CD4-positive, alpha-beta memory T cell (primary cell): ENCODE measurements at regions not wholly inside any gene's neighbourhood (a gene's known extent, or its start where the extent isn't known, plus 50 kb on each side); places are given as distances from the start of the nearest gene placed in this dataset.
"Not testable (repeated sequence)": the region's sequence is repeated elsewhere in the genome, so short reads cannot be mapped to it uniquely, and the experiment has no call there.

Experiments used
- CTCF ChIA-PET: fragments of 350-600 bp; sonication (Branson Sonifier 250); formaldehyde crosslinking; loops from one replicate; lab custom pipeline; 2021; ENCODE audit warnings: inconsistent platforms; ENCODE audit not compliant: partially characterized antibody; lab: Charles Lee
- POLR2A ChIA-PET: fragments of 350-600 bp; sonication (Branson Sonifier 250); formaldehyde crosslinking; loops from one replicate; lab custom pipeline; 2021; ENCODE audit not compliant: partially characterized antibody; lab: Charles Lee
- DNase-seq, 5 donors: peaks; one replicate each; pipeline versions ENCODE4 v3.0.0 to v3.0.0-alpha.2; 2020 to 2022; ENCODE audit warnings: mixed read lengths in 1 of 5
- H3K27ac ChIP-seq: one replicate; pipeline ENCODE4 v1.7.0; 2013; ENCODE audit warnings: low read depth, low read length
- H3K27me3 ChIP-seq: 2 replicates; pipeline ENCODE4 v1.7.0; 2013; ENCODE audit warnings: mild to moderate bottlenecking, low read length, moderate library complexity; ENCODE audit not compliant: insufficient read depth
- H3K36me3 ChIP-seq: 2 replicates; pipeline ENCODE4 v1.7.0; 2013; ENCODE audit warnings: mild to moderate bottlenecking, low read length, moderate library complexity; ENCODE audit not compliant: insufficient read depth
- H3K4me1 ChIP-seq: 2 replicates; pipeline ENCODE4 v1.7.0; 2013; ENCODE audit warnings: mild to moderate bottlenecking, low read length, moderate library complexity; ENCODE audit not compliant: insufficient read depth
- H3K4me3 ChIP-seq, 2 donors: one replicate each; pipeline ENCODE4 v1.7.0; 2013; ENCODE audit warnings: low read length in 2 of 2, mild to moderate bottlenecking in 1 of 2
- H3K9me3 ChIP-seq, 2 donors: one replicate each; pipeline ENCODE4 v1.7.0; 2013; ENCODE audit warnings: low read length in 2 of 2, control low read depth in 1 of 2; ENCODE audit not compliant: control insufficient read depth in 1 of 2
- H3K27ac Mint-ChIP-seq, 7 donors: one replicate each; pipeline ENCODE4 v1.8.0; 2020 to 2021; ENCODE audit warnings: mixed read lengths in 7 of 7, mild to moderate bottlenecking in 6 of 7, inconsistent platforms in 3 of 7, moderate library complexity in 3 of 7
- H3K27me3 Mint-ChIP-seq, 2 donors: one replicate each; pipeline ENCODE4 v1.8.0; 2020 to 2021; ENCODE audit warnings: mixed read lengths in 2 of 2
- H3K36me3 Mint-ChIP-seq, 2 donors: one replicate each; pipeline ENCODE4 v1.8.0; 2020 to 2021; ENCODE audit warnings: mixed read lengths in 2 of 2, inconsistent platforms in 1 of 2, mild to moderate bottlenecking in 1 of 2
- H3K4me1 Mint-ChIP-seq, 4 donors: one replicate each; pipeline ENCODE4 v1.8.0; 2020 to 2021; ENCODE audit warnings: mixed read lengths in 4 of 4, mild to moderate bottlenecking in 1 of 4
- H3K4me3 Mint-ChIP-seq, 8 donors: one replicate each; pipeline ENCODE4 v1.8.0; 2020 to 2021; ENCODE audit warnings: mixed read lengths in 8 of 8, mild to moderate bottlenecking in 7 of 8, moderate library complexity in 6 of 8, inconsistent platforms in 3 of 8
- H3K9me3 Mint-ChIP-seq, 8 donors: one replicate each; pipeline ENCODE4 v1.8.0; 2020 to 2021; ENCODE audit warnings: mixed read lengths in 8 of 8, mild to moderate bottlenecking in 5 of 8, inconsistent platforms in 3 of 8, moderate library complexity in 1 of 8
- intact Hi-C: fragments of 100-400 bp; cut with micrococcal nuclease; formaldehyde crosslinking; loops from one replicate; pipeline ENCODE4 v1.15.1; 2023

- Mint-ChIP-seq H3K27me3 (peaks cover 3 to 9% of the 10 kb centered on the region in 2 donors), H3K27ac (no peak overlapping the region), H3K4me3 (no peak overlapping the region), H3K36me3 (no peaks in the 10 kb centered on the region), H3K4me1 (no peaks in the 10 kb centered on the region), H3K9me3 (no peaks in the 10 kb centered on the region)
- no peak overlapping the region for H3K4me3 ChIP-seq
- POLR2A ChIA-PET, result no interaction called here
- no peaks in the 10 kb centered on the region for H3K27me3 ChIP-seq
- no peak for DNase-seq
- intact Hi-C loops, result no loop called here
- CTCF ChIA-PET, result no interaction called here
- no peaks in the 10 kb centered on the region for H3K9me3 ChIP-seq
- H3K27ac ChIP-seq, result no peak overlapping the region
- H3K36me3 ChIP-seq, result no peaks in the 10 kb centered on the region
- no peaks in the 10 kb centered on the region for H3K4me1 ChIP-seq
These were observed 252.0 kb upstream of the GAS1 start for GRCh38 chr9:87199278-87199677.

- H3K4me3 ChIP-seq, result no peak overlapping the region
- no peaks in the 10 kb centered on the region for H3K36me3 ChIP-seq
- no peaks in the 10 kb centered on the region for H3K9me3 Mint-ChIP-seq
- H3K4me1 ChIP-seq, result no peaks in the 10 kb centered on the region
- H3K27me3 Mint-ChIP-seq, result peaks cover 3 to 8% of the 10 kb centered on the region in 2 donors
- H3K9me3 ChIP-seq, result no peaks in the 10 kb centered on the region
- H3K27ac ChIP-seq, result no peak overlapping the region
- H3K4me1 Mint-ChIP-seq, result no peaks in the 10 kb centered on the region
- no peak for DNase-seq
- intact Hi-C loops, result no loop called here
- H3K36me3 Mint-ChIP-seq, result no peaks in the 10 kb centered on the region
- CTCF ChIA-PET, result no interaction called here
- H3K4me3 Mint-ChIP-seq, result no peak overlapping the region
- no peak overlapping the region for H3K27ac Mint-ChIP-seq
- H3K27me3 ChIP-seq, result no peaks in the 10 kb centered on the region
- POLR2A ChIA-PET, result no interaction called here
These were observed 252.5 kb upstream of the GAS1 start for GRCh38 chr9:87199782-87200181.

GRCh38 chr9:87201351-87201751 lies 254.0 kb upstream of the GAS1 start:
- Mint-ChIP-seq H3K36me3 (no peaks in the 10 kb centered on the region), H3K27ac (no peak overlapping the region), H3K4me3 (no peak overlapping the region), H3K4me1 (no peaks in the 10 kb centered on the region), H3K9me3 (no peaks in the 10 kb centered on the region), H3K27me3 (peaks cover 1 to 6% of the 10 kb centered on the region in 2 donors)
- Histone ChIP-seq H3K4me1 (no peaks in the 10 kb centered on the region), H3K27ac (no peak overlapping the region), H3K4me3 (no peak overlapping the region), H3K27me3 (no peaks in the 10 kb centered on the region), H3K36me3 (no peaks in the 10 kb centered on the region), H3K9me3 (no peaks in the 10 kb centered on the region)
- DNase-seq, result no peak
- ChIA-PET CTCF (no interaction called here), POLR2A (no interaction called here)
- intact Hi-C loops, result no loop called here

- Histone ChIP-seq H3K4me1 (no peaks in the 10 kb centered on the region), H3K27ac (no peak overlapping the region), H3K27me3 (no peaks in the 10 kb centered on the region), H3K9me3 (no peaks in the 10 kb centered on the region), H3K36me3 (no peaks in the 10 kb centered on the region), H3K4me3 (no peak overlapping the region)
- DNase-seq, result no peak
- Mint-ChIP-seq H3K4me3 (no peak overlapping the region), H3K9me3 (peaks cover 0 to 2% (median 0%) of the 10 kb centered on the region in 8 donors), H3K27ac (no peak overlapping the region), H3K36me3 (no peaks in the 10 kb centered on the region), H3K27me3 (no peaks in the 10 kb centered on the region), H3K4me1 (no peaks in the 10 kb centered on the region)
- ChIA-PET POLR2A (no interaction called here), CTCF (no interaction called here)
- intact Hi-C loops, result no loop called here
These were observed 258.9 kb upstream of the GAS1 start for GRCh38 chr9:87206064-87206661.

GRCh38 chr9:87210658-87211057 lies 263.4 kb upstream of the GAS1 start:
- H3K4me1 Mint-ChIP-seq, intact Hi-C loops, DNase-seq, H3K9me3 Mint-ChIP-seq, H3K9me3 ChIP-seq, H3K27me3 Mint-ChIP-seq, H3K4me1 ChIP-seq, H3K27ac ChIP-seq, H3K4me3 ChIP-seq, H3K36me3 ChIP-seq, POLR2A ChIA-PET, H3K27me3 ChIP-seq, H3K36me3 Mint-ChIP-seq, CTCF ChIA-PET, H3K27ac Mint-ChIP-seq, H3K4me3 Mint-ChIP-seq: not testable (repeated sequence)

GRCh38 chr9:87211669-87212068 lies 264.4 kb upstream of the GAS1 start:
- no peaks in the 10 kb centered on the region for H3K36me3 Mint-ChIP-seq
- Histone ChIP-seq H3K27me3 (no peaks in the 10 kb centered on the region), H3K4me3 (no peak overlapping the region), H3K27ac (no peak overlapping the region), H3K36me3 (no peaks in the 10 kb centered on the region), H3K4me1 (no peaks in the 10 kb centered on the region), H3K9me3 (no peaks in the 10 kb centered on the region)
- no peaks in the 10 kb centered on the region for H3K4me1 Mint-ChIP-seq
- no peak for DNase-seq
- H3K27me3 Mint-ChIP-seq, result no peaks in the 10 kb centered on the region
- peaks cover 0 to 2% (median 0%) of the 10 kb centered on the region in 8 donors for H3K9me3 Mint-ChIP-seq
- no peak overlapping the region for H3K4me3 Mint-ChIP-seq
- H3K27ac Mint-ChIP-seq, result no peak overlapping the region
- intact Hi-C loops, result no loop called here
- POLR2A ChIA-PET, result no interaction called here
- CTCF ChIA-PET, result no interaction called here

GRCh38 chr9:87212605-87213021 lies 265.3 kb upstream of the GAS1 start:
- no peaks in the 10 kb centered on the region for H3K9me3 ChIP-seq
- H3K27me3 ChIP-seq, result no peaks in the 10 kb centered on the region
- no peak overlapping the region for H3K4me3 ChIP-seq
- Mint-ChIP-seq H3K36me3 (no peaks in the 10 kb centered on the region), H3K9me3 (peaks cover 0 to 2% (median 0%) of the 10 kb centered on the region in 8 donors), H3K4me1 (no peaks in the 10 kb centered on the region), H3K27ac (no peak overlapping the region), H3K27me3 (no peaks in the 10 kb centered on the region), H3K4me3 (no peak overlapping the region)
- H3K4me1 ChIP-seq, result no peaks in the 10 kb centered on the region
- no peaks in the 10 kb centered on the region for H3K36me3 ChIP-seq
- intact Hi-C loops, result no loop called here
- H3K27ac ChIP-seq, result no peak overlapping the region
- ChIA-PET POLR2A (no interaction called here), CTCF (no interaction called here)
- DNase-seq, result no peak

- no peak overlapping the region for H3K27ac Mint-ChIP-seq
These were observed 266.6 kb upstream of the GAS1 start for GRCh38 chr9:87213948-87214347.

More at GRCh38 chr9:87213948-87214347, 266.6 kb upstream of the GAS1 start:
- Histone ChIP-seq H3K4me1 (no peaks in the 10 kb centered on the region), H3K9me3 (no peaks in the 10 kb centered on the region), H3K27ac (no peak overlapping the region), H3K4me3 (no peak overlapping the region), H3K36me3 (no peaks in the 10 kb centered on the region), H3K27me3 (no peaks in the 10 kb centered on the region)
- DNase-seq, result no peak
- POLR2A ChIA-PET, result no interaction called here
- Mint-ChIP-seq H3K36me3 (no peaks in the 10 kb centered on the region), H3K4me1 (no peaks in the 10 kb centered on the region), H3K27me3 (no peaks in the 10 kb centered on the region), H3K9me3 (peaks cover 0 to 2% (median 0%) of the 10 kb centered on the region in 8 donors), H3K4me3 (no peak overlapping the region)
- intact Hi-C loops, result no loop called here
- CTCF ChIA-PET, result no interaction called here
